NAMALWA (cell line): ENCODE measurements at regions not wholly inside any gene's neighbourhood (a gene's known extent, or its start where the extent isn't known, plus 50 kb on each side); places are given as distances from the start of the nearest gene placed in this dataset.
A peak's percentile ranks its signal among the peaks of the same experiment; 100 is the strongest.

Experiments
- DNase-seq: peaks from one replicate; pipeline ENCODE4 v3.0.0-alpha.2; 2015; ENCODE audit warnings: low spot score

- peak; percentile 19 for DNase-seq
These were observed 472.8 kb downstream of the TMA16 start for GRCh38 chr4:163967263-163967662.

GRCh38 chr4:163967710-163968109 lies 473.2 kb downstream of the TMA16 start:
- no peak for DNase-seq

- no peak for DNase-seq
These were observed 474.8 kb downstream of the TMA16 start for GRCh38 chr4:163969291-163969690.

- DNase-seq = no peak
These were observed 482.1 kb downstream of the TMA16 start for GRCh38 chr4:163976588-163976987.

GRCh38 chr4:163988391-163988790 lies 493.9 kb downstream of the TMA16 start:
- no peak for DNase-seq

GRCh38 chr4:163988865-163989264 lies 494.4 kb downstream of the TMA16 start:
- DNase-seq = no peak

- DNase-seq = no peak
These were observed 496.9 kb downstream of the TMA16 start for GRCh38 chr4:163991298-163991865.

GRCh38 chr4:164009435-164009834 lies 514.9 kb downstream of the TMA16 start:
- DNase-seq = no peak

GRCh38 chr4:164011791-164012190 lies 517.3 kb downstream of the TMA16 start:
- no peak for DNase-seq

- DNase-seq = peak; percentile 67
These were observed 518.0 kb downstream of the TMA16 start for GRCh38 chr4:164012396-164013027.

- DNase-seq = no peak
These were observed 527.5 kb downstream of the TMA16 start for GRCh38 chr4:164021947-164022346.

- peak; percentile 61 for DNase-seq
These were observed 528.7 kb downstream of the TMA16 start for GRCh38 chr4:164023214-164023613.

- DNase-seq = no peak
These were observed 533.3 kb downstream of the TMA16 start for GRCh38 chr4:164027805-164028204.

- no peak for DNase-seq
These were observed 545.0 kb downstream of the TMA16 start for GRCh38 chr4:164039482-164039881.

GRCh38 chr4:164056426-164057142 lies 562.1 kb downstream of the TMA16 start:
- DNase-seq = no peak

- no peak for DNase-seq
These were observed 564.4 kb downstream of the TMA16 start for GRCh38 chr4:164058776-164059445.

GRCh38 chr4:164060456-164060855 lies 566.0 kb downstream of the TMA16 start:
- DNase-seq = no peak

- no peak for DNase-seq
These were observed 573.9 kb downstream of the TMA16 start for GRCh38 chr4:164068392-164068791.

GRCh38 chr4:164070625-164071024 lies 576.1 kb downstream of the TMA16 start:
- DNase-seq = no peak

GRCh38 chr4:164081371-164081770 lies 586.9 kb downstream of the TMA16 start:
- DNase-seq = no peak

- no peak for DNase-seq
These were observed 587.3 kb downstream of the TMA16 start for GRCh38 chr4:164081801-164082200.

GRCh38 chr4:164087733-164088132 lies 593.2 kb downstream of the TMA16 start:
- no peak for DNase-seq
